Peyer's patch (tissue), 4 donors: ENCODE measurements at regions not wholly inside any gene's neighbourhood (a gene's known extent, or its start where the extent isn't known, plus 50 kb on each side); places are given as distances from the start of the nearest gene placed in this dataset.

ENCODE experiments used
- POLR2A ChIP-seq, 2 donors: fragments of 450-650 bp; IDR thresholded peaks; one replicate each; pipeline ENCODE4 v1.5.1; 2017; ENCODE audit warnings: antibody characterized with exemption in 2 of 2, mild to moderate bottlenecking in 2 of 2, moderate library complexity in 2 of 2
- TF ChIP-seq, protein P1 (sequence below), 6 experiments: fragments of 450-650 bp in 4 of 6; fragments of 200-600 bp in 2 of 6; sonication (generic) in 1 of 6; IDR thresholded peaks; one replicate each; pipeline ENCODE4 v1.5.1; 2017 to 2019; ENCODE audit warnings: antibody characterized with exemption in 6 of 6, mild to moderate bottlenecking in 3 of 6, moderate library complexity in 1 of 6

DNA sequence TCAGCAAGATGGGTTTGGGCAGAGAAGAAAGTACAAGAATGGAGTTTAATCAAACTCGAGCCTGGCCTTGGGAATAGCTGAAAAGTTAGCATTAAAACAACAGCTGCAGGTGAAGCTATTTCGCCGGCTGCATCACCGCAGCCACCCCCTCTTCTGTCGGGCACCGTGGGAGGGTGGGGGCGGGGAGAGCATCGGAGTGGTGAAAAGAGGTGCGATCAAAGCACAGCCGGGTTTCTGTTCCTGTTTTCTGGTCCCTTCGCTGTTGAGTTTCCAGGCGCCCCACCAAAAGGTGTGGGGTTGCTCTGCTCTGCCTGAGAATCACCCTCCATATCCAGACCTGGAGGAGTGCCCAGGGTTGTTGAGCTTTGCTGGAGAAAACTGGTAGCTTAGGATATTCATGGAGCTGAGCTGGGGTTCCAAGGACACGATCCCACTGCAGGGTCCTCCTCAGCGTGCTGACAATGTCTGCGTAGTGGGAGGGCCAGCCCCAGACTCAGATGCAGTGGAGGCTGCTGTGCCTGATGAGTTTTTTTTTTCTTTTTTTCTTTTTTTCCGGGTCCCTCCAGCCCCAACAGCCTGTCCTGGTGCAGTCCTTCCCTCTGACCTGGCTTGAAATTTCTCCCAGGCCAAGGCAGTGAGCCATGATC is 127.5 kb upstream of the C1orf174 start:
- TF ChIP-seq, protein P1, sequence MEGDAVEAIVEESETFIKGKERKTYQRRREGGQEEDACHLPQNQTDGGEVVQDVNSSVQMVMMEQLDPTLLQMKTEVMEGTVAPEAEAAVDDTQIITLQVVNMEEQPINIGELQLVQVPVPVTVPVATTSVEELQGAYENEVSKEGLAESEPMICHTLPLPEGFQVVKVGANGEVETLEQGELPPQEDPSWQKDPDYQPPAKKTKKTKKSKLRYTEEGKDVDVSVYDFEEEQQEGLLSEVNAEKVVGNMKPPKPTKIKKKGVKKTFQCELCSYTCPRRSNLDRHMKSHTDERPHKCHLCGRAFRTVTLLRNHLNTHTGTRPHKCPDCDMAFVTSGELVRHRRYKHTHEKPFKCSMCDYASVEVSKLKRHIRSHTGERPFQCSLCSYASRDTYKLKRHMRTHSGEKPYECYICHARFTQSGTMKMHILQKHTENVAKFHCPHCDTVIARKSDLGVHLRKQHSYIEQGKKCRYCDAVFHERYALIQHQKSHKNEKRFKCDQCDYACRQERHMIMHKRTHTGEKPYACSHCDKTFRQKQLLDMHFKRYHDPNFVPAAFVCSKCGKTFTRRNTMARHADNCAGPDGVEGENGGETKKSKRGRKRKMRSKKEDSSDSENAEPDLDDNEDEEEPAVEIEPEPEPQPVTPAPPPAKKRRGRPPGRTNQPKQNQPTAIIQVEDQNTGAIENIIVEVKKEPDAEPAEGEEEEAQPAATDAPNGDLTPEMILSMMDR (IDR thresholded peaks at IDR 0.05), result no peak
- TF ChIP-seq POLR2A (IDR thresholded peaks at IDR 0.05), result no peak
